Colonic mucosa (tissue), 4 donors: ENCODE measurements at regions not wholly inside any gene's neighbourhood (a gene's known extent, or its start where the extent isn't known, plus 50 kb on each side); places are given as distances from the start of the nearest gene placed in this dataset.
"Not testable (repeated sequence)": the region's sequence is repeated elsewhere in the genome, so short reads cannot be mapped to it uniquely, and the experiment has no call there.

ENCODE experiments used
- DNase-seq: peaks from one replicate; pipeline ENCODE4 v3.0.0-alpha.2; 2020
- H3K27ac ChIP-seq: fragments of 200-600 bp; one replicate; pipeline ENCODE4 v1.8.0; 2021
- H3K27me3 ChIP-seq: fragments of 200-600 bp; one replicate; pipeline ENCODE4 v1.8.0; 2021
- H3K36me3 ChIP-seq: fragments of 200-600 bp; one replicate; pipeline ENCODE4 v1.8.0; 2021
- H3K4me1 ChIP-seq: fragments of 200-600 bp; one replicate; pipeline ENCODE4 v1.8.0; 2021; ENCODE audit warnings: mild to moderate bottlenecking
- H3K4me3 ChIP-seq: fragments of 200-600 bp; one replicate; pipeline ENCODE4 v1.8.0; 2021
- H3K9ac ChIP-seq, 2 donors: one replicate each; pipeline ENCODE4 v1.7.0; 2013; ENCODE audit warnings: control low read depth in 2 of 2, low read depth in 2 of 2, low read length in 2 of 2
- H3K9me3 ChIP-seq: fragments of 200-600 bp; one replicate; pipeline ENCODE4 v1.8.0; 2021
- intact Hi-C: fragments of 100-400 bp; cut with DNase I; formaldehyde crosslinking; loops from one replicate; pipeline ENCODE4 v1.14.1; 2022
- TF ChIP-seq, protein P1 (sequence below): fragments of 200-600 bp; IDR thresholded peaks from one replicate; pipeline ENCODE4 v1.8.0; 2022; ENCODE audit warnings: antibody characterized with exemption, mild to moderate bottlenecking
- donor health status: healthy.
- donor health status: DM: no; HTN: no; CAD: no.
- donor health status: DM: no; HTN: no; CAD: no.

- H3K9ac ChIP-seq, result no peak overlapping the region
- no peaks in the 10 kb centered on the region for H3K4me1 ChIP-seq
- TF ChIP-seq, protein P1, sequence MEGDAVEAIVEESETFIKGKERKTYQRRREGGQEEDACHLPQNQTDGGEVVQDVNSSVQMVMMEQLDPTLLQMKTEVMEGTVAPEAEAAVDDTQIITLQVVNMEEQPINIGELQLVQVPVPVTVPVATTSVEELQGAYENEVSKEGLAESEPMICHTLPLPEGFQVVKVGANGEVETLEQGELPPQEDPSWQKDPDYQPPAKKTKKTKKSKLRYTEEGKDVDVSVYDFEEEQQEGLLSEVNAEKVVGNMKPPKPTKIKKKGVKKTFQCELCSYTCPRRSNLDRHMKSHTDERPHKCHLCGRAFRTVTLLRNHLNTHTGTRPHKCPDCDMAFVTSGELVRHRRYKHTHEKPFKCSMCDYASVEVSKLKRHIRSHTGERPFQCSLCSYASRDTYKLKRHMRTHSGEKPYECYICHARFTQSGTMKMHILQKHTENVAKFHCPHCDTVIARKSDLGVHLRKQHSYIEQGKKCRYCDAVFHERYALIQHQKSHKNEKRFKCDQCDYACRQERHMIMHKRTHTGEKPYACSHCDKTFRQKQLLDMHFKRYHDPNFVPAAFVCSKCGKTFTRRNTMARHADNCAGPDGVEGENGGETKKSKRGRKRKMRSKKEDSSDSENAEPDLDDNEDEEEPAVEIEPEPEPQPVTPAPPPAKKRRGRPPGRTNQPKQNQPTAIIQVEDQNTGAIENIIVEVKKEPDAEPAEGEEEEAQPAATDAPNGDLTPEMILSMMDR, result no peak
- no peaks in the 10 kb centered on the region for H3K36me3 ChIP-seq
- no peak overlapping the region for H3K4me3 ChIP-seq
- H3K9me3 ChIP-seq, result no peaks in the 10 kb centered on the region
- intact Hi-C loops, result no loop called here
- no peaks in the 10 kb centered on the region for H3K27me3 ChIP-seq
- no peak overlapping the region for H3K27ac ChIP-seq
- DNase-seq, result no peak
These were observed 1036.9 kb downstream of the EFNA5 start for GRCh38 chr5:106633825-106634224.

GRCh38 chr5:106628456-106628855 lies 1042.3 kb downstream of the EFNA5 start:
- H3K9ac ChIP-seq, DNase-seq, H3K36me3 ChIP-seq, H3K4me1 ChIP-seq, H3K27ac ChIP-seq, intact Hi-C loops, H3K9me3 ChIP-seq, H3K27me3 ChIP-seq, H3K4me3 ChIP-seq: not testable (repeated sequence)

- TF ChIP-seq, protein P1, result no peak
- Histone ChIP-seq H3K27ac (no peak overlapping the region), H3K9ac (no peak overlapping the region), H3K4me1 (no peaks in the 10 kb centered on the region), H3K4me3 (no peak overlapping the region), H3K9me3 (no peaks in the 10 kb centered on the region), H3K27me3 (no peaks in the 10 kb centered on the region), H3K36me3 (no peaks in the 10 kb centered on the region)
- no peak for DNase-seq
- intact Hi-C loops, result no loop called here
These were observed 1060.7 kb downstream of the EFNA5 start for GRCh38 chr5:106610041-106610440.

GRCh38 chr5:106601620-106602019 lies 1069.1 kb downstream of the EFNA5 start:
- DNase-seq, result no peak
- no peaks in the 10 kb centered on the region for H3K27me3 ChIP-seq
- H3K9ac ChIP-seq, result no peak overlapping the region
- TF ChIP-seq, protein P1, result no peak
- H3K4me3 ChIP-seq, result no peak overlapping the region
- no peaks in the 10 kb centered on the region for H3K9me3 ChIP-seq
- intact Hi-C loops, result no loop called here
- H3K27ac ChIP-seq, result no peak overlapping the region
- H3K4me1 ChIP-seq, result no peaks in the 10 kb centered on the region
- H3K36me3 ChIP-seq, result no peaks in the 10 kb centered on the region

- H3K4me1 ChIP-seq, result no peaks in the 10 kb centered on the region
- no peaks in the 10 kb centered on the region for H3K9me3 ChIP-seq
- H3K36me3 ChIP-seq, result no peaks in the 10 kb centered on the region
- H3K4me3 ChIP-seq, result no peak overlapping the region
- no peak overlapping the region for H3K9ac ChIP-seq
- intact Hi-C loops, result no loop called here
- TF ChIP-seq, protein P1, result no peak
- no peaks in the 10 kb centered on the region for H3K27me3 ChIP-seq
- no peak overlapping the region for H3K27ac ChIP-seq
- DNase-seq, result no peak
These were observed 1069.9 kb downstream of the EFNA5 start for GRCh38 chr5:106600803-106601202.

DNA sequence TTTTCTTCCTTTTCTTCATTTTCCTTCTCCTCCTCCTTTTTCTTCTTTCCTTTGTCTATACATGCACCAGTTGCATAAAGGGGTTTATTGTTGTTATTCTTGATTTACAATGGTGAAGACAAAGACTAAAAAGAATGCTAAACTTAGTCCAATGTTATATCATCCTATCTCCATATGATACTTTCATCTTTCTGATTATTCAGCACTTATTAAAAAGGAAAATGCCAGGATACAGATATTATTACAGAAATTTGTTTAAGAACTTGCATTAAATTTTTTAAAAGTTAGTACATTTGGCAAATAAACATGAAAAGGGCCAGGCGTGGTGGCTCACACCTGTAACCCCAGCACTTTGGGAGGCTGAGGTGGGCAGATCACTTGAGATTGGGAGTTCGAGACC lies 1074.9 kb downstream of the EFNA5 start:
- Histone ChIP-seq H3K4me1 (no peaks in the 10 kb centered on the region), H3K36me3 (no peaks in the 10 kb centered on the region), H3K9me3 (no peaks in the 10 kb centered on the region), H3K9ac (no peak overlapping the region), H3K27ac (no peak overlapping the region), H3K4me3 (no peak overlapping the region), H3K27me3 (no peaks in the 10 kb centered on the region)
- no peak for DNase-seq
- intact Hi-C loops, result no loop called here
- TF ChIP-seq, protein P1, result no peak
